ENCODE measurements at regions not wholly inside any gene's neighbourhood (a gene's known extent, or its start where the extent isn't known, plus 50 kb on each side); places are given as distances from the start of the nearest gene placed in this dataset.

DNA sequence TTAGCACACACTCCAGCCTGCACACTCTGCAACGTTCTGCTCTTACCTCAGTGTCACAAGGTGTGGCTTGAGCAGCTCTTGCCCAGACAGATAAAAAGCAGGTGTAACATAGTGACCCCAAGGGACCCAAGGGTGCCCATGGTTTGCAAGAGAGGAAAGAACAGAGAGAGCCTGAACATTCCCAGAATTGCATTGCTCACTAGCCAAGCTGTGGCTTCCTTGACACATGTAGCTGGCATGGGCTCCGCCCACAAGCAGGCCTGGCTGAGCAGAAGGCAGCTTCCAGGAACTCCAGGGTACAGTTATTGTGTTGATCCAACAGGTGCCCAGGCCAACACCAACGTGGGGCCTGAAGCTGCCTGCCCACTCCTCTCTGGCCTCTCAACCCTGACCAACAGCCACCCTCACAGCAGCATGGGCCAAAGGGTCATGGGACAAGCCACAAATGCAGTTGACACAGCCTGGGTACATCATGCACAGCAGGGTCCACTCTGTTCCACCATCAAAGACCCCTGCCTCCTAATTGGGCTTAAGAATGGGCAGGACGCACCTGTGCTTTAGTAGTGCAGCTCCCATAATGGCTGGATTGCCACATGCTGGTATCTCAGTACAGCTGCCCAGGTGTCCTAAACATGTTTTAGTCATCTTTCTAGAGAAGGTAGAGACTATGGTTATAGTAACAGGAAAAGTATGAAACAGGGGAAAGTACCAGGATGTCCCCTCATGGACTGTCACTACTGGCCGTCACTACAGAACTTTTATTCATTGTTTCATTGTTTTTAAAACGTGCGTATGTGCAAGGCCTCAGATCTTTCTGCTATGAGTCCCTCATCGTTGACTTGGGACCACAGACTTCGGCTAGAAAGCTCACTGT lies 73.7 kb upstream of the ACSL1 start:
- in situ Hi-C loops (cut with HindIII; ENCODE audit: extremely low pct_ligation_motif_present, low pct_unique_long_range_greater_than_20kb) (no loop called here), intact Hi-C loops (cut with micrococcal nuclease; ENCODE audit: unreplicated experiment) (no loop called here)
- FAIRE-seq (no peak), ATAC-seq (no peak), DNase-seq (ENCODE audit: low spot score) (no peak)
- Histone ChIP-seq H3K4me2 (ENCODE audit: low read depth, low read length) (no peak overlapping the region), H2AFZ (ENCODE audit: low read length) (no peak overlapping the region), H3K27ac (ENCODE audit: extremely low read length, insufficient read depth, low read length) (no peak overlapping the region), H4K20me1 (ENCODE audit: insufficient read depth, low read length) (no peaks in the 10 kb centered on the region), H3K9me3 (ENCODE audit: low read length) (no peaks in the 10 kb centered on the region), H3K36me3 (replicated peaks in 1 of 2; ENCODE audit: control insufficient read depth in 1 of 2, insufficient read depth in 2 of 2, low read length in 2 of 2) (no peaks in the 10 kb centered on the region), H3K4me3 (replicated peaks in 1 of 3; ENCODE audit: insufficient read depth in 1 of 3, low read depth in 2 of 3, low read length in 3 of 3) (no peak overlapping the region), H3K4me1 (ENCODE audit: insufficient read depth, low read length) (peaks cover 40% of the 10 kb centered on the region), H3K79me2 (ENCODE audit: insufficient read depth, low read length) (no peaks in the 10 kb centered on the region), H3K9ac (ENCODE audit: insufficient read depth, low read depth, low read length) (no peak overlapping the region), H3K27me3 (ENCODE audit: control insufficient read depth in 1 of 2, insufficient read depth in 2 of 2, low read length in 2 of 2) (peaks cover 0 to 4% of the 10 kb centered on the region in 2 experiments; a peak in 2 of 5 replicates)
- ChIA-PET POLR2A (no interaction called here), CTCF (ENCODE audit: low intra/inter-chr PET ratio, low total read pairs) (no interaction called here)
- BruUV-seq (replicated peaks), result no TSS peak
- TF ChIP-seq MATR3 (CRISPR knock-in tag; IDR thresholded peaks at IDR 0.05) (no peak), ADNP (CRISPR knock-in tag; IDR thresholded peaks at IDR 0.05) (no peak), RARA (CRISPR knock-in tag; IDR thresholded peaks at IDR 0.05) (no peak), ZSCAN9 (CRISPR knock-in tag; IDR thresholded peaks at IDR 0.05; ENCODE audit: borderline replicate concordance) (no peak), ATRX (CRISPR knock-in tag; IDR thresholded peaks at IDR 0.05; ENCODE audit: borderline replicate concordance) (no peak), ZNF766 (CRISPR knock-in tag; IDR thresholded peaks at IDR 0.05; ENCODE audit: borderline replicate concordance) (no peak), SALL2 (CRISPR knock-in tag; IDR thresholded peaks at IDR 0.05) (no peak), SP2 (CRISPR knock-in tag; IDR thresholded peaks at IDR 0.05) (no peak), NR2F1 (CRISPR knock-in tag; IDR thresholded peaks at IDR 0.05) (no peak), ZNF232 (CRISPR knock-in tag; IDR thresholded peaks at IDR 0.05; ENCODE audit: borderline replicate concordance) (no peak), HOXA7 (CRISPR knock-in tag; IDR thresholded peaks at IDR 0.05) (no peak), ZNF776 (CRISPR knock-in tag; IDR thresholded peaks at IDR 0.05) (no peak)
- TF ChIP-seq, protein P1, sequence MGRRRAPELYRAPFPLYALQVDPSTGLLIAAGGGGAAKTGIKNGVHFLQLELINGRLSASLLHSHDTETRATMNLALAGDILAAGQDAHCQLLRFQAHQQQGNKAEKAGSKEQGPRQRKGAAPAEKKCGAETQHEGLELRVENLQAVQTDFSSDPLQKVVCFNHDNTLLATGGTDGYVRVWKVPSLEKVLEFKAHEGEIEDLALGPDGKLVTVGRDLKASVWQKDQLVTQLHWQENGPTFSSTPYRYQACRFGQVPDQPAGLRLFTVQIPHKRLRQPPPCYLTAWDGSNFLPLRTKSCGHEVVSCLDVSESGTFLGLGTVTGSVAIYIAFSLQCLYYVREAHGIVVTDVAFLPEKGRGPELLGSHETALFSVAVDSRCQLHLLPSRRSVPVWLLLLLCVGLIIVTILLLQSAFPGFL (CRISPR knock-in tag; IDR thresholded peaks at IDR 0.05), result no peak
- TF ChIP-seq, protein P2, sequence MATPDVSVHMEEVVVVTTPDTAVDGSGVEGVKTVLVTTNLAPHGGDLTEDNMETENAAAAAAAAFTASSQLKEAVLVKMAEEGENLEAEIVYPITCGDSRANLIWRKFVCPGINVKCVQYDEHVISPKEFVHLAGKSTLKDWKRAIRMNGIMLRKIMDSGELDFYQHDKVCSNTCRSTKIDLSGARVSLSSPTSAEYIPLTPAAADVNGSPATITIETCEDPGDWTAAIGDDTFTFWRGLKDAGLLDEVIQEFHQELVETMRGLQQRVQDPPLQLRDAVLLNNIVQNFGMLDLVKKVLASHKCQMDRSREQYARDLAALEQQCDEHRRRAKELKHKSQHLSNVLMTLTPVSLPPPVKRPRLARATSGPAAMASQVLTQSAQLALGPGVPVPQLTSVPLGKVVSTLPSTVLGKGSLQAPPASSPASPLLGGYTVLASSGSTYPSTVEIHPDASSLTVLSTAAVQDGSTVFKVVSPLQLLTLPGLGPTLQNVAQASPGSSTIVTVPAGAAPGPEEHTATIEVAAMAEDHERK (CRISPR knock-in tag; IDR thresholded peaks at IDR 0.05; ENCODE audit: low read depth), result no peak
- TF ChIP-seq, protein P3, sequence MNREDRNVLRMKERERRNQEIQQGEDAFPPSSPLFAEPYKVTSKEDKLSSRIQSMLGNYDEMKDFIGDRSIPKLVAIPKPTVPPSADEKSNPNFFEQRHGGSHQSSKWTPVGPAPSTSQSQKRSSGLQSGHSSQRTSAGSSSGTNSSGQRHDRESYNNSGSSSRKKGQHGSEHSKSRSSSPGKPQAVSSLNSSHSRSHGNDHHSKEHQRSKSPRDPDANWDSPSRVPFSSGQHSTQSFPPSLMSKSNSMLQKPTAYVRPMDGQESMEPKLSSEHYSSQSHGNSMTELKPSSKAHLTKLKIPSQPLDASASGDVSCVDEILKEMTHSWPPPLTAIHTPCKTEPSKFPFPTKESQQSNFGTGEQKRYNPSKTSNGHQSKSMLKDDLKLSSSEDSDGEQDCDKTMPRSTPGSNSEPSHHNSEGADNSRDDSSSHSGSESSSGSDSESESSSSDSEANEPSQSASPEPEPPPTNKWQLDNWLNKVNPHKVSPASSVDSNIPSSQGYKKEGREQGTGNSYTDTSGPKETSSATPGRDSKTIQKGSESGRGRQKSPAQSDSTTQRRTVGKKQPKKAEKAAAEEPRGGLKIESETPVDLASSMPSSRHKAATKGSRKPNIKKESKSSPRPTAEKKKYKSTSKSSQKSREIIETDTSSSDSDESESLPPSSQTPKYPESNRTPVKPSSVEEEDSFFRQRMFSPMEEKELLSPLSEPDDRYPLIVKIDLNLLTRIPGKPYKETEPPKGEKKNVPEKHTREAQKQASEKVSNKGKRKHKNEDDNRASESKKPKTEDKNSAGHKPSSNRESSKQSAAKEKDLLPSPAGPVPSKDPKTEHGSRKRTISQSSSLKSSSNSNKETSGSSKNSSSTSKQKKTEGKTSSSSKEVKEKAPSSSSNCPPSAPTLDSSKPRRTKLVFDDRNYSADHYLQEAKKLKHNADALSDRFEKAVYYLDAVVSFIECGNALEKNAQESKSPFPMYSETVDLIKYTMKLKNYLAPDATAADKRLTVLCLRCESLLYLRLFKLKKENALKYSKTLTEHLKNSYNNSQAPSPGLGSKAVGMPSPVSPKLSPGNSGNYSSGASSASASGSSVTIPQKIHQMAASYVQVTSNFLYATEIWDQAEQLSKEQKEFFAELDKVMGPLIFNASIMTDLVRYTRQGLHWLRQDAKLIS (CRISPR knock-in tag; IDR thresholded peaks at IDR 0.05), result no peak
- whole genome bisulfite sequencing (ENCODE audit: low lambda C conversion rate), result 80% methylated on average over 7 of the region's 9 CpGs

All from HepG2 (cell line).